Ishikawa (cell line): ENCODE measurements at regions not wholly inside any gene's neighbourhood (a gene's known extent, or its start where the extent isn't known, plus 50 kb on each side); places are given as distances from the start of the nearest gene placed in this dataset.

Source experiments
- CEBPB ChIP-seq: IDR thresholded peaks from 2 replicates; pipeline ENCODE4 v1.6.1; 2012
- FOXM1 ChIP-seq: IDR thresholded peaks from 2 replicates; pipeline ENCODE4 v1.6.1; 2012; ENCODE audit warnings: low read depth, borderline replicate concordance
- USF1 ChIP-seq: IDR thresholded peaks from 2 replicates; pipeline ENCODE4 v1.6.1; 2012

GRCh38 chr7:49260538-49260937 lies 336.2 kb downstream of the CDC14C start:
- TF ChIP-seq USF1 (no peak), CEBPB (no peak), FOXM1 (no peak)
